Small intestine (tissue), 7 donors: ENCODE measurements at regions not wholly inside any gene's neighbourhood (a gene's known extent, or its start where the extent isn't known, plus 50 kb on each side); places are given as distances from the start of the nearest gene placed in this dataset.
A peak's percentile ranks its signal among the peaks of the same experiment; 100 is the strongest.

Experiments used
- DNase-seq, 2 donors: peaks; one replicate each; pipeline versions ENCODE4 v3.0.0 to v3.0.0-alpha.2; 2013
- FAIRE-seq: peaks from 2 replicates; lab custom pipeline; 2012; peaks lifted over from hg19 to GRCh38; lab: Jason Lieb, UNC
- H3K27ac ChIP-seq, 3 donors: one replicate each; pipeline ENCODE4 v1.5.1; 2013; ENCODE audit warnings: low read length in 2 of 3, mild to moderate bottlenecking in 2 of 3, control low read depth in 1 of 3, inconsistent platforms in 1 of 3, low read depth in 1 of 3, moderate library complexity in 1 of 3
- H3K27me3 ChIP-seq, 3 donors: one replicate each; pipeline ENCODE4 v1.6.1; 2013; ENCODE audit warnings: low read length in 3 of 3, inconsistent platforms in 1 of 3; ENCODE audit not compliant: control insufficient read depth in 3 of 3, insufficient read depth in 3 of 3
- H3K36me3 ChIP-seq, 3 donors: one replicate each; pipeline ENCODE4 v1.6.1; 2013; ENCODE audit warnings: low read length in 3 of 3, inconsistent platforms in 1 of 3, low read depth in 1 of 3, mild to moderate bottlenecking in 1 of 3, moderate library complexity in 1 of 3; ENCODE audit not compliant: control insufficient read depth in 3 of 3, insufficient read depth in 2 of 3
- H3K4me1 ChIP-seq, 3 donors: one replicate each; pipeline ENCODE4 v1.6.1; 2013; ENCODE audit warnings: low read length in 2 of 3, inconsistent platforms in 1 of 3, low read depth in 1 of 3, mild to moderate bottlenecking in 1 of 3, moderate library complexity in 1 of 3; ENCODE audit not compliant: control insufficient read depth in 3 of 3, insufficient read depth in 2 of 3
- H3K4me3 ChIP-seq, 3 donors: one replicate each; pipeline ENCODE4 v1.5.1; 2013; ENCODE audit warnings: low read length in 3 of 3, control low read depth in 1 of 3, inconsistent platforms in 1 of 3, low read depth in 1 of 3, mild to moderate bottlenecking in 1 of 3, moderate library complexity in 1 of 3
- H3K9me3 ChIP-seq, 2 donors: one replicate each; pipeline ENCODE4 v1.6.1; 2013; ENCODE audit warnings: low read depth in 1 of 2, low read length in 1 of 2; ENCODE audit not compliant: control insufficient read depth in 2 of 2, insufficient read depth in 1 of 2
- WGBS, 3 donors: extraction: QIAGEN DNeasy Blood & Tissue Kit; methylation state at CpG; one replicate each; pipeline ENCODE4 v1.1.7; 2013; 5-methylcytosine and 5-hydroxymethylcytosine counted together
- donor health status: healthy with polysubstance abuse.
- donor health status: control.
- donor health status: control.
- donor health status: Bipolar disorder and iron deficiency.
- donor health status: healthy.

DNA sequence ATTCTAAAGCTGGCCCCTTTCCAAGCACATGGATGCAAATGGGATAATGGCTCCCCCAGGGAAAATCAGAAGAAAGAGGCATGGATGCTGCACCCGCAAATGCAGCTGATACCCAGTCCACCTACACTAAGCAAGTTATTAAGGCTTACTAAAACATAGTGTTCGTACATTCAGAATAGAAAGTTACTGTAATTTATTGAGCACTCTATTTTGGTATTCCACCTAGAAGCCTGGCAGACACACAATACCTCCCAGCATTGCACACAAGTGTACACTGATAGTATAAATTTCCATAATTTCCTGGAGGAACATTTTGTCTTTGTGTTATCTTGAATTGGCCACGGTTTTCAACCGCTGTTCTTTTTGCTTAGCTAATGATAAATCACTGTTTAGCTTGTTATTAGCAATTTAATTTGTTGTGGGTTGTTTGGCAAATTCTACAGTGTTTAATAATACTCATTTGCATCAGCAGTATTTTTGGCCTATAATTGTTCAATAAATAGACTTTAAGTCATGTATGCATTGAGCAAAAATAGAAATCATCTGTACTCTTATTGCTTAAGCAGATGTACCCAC is 94.5 kb upstream of the MRI1 start:
- Histone ChIP-seq H3K27me3 (no peaks in the 10 kb centered on the region), H3K36me3 (no peaks in the 10 kb centered on the region), H3K4me3 (no peak overlapping the region), H3K27ac (no peak overlapping the region), H3K9me3 (peaks cover 2 to 7% of the 10 kb centered on the region in 2 donors), H3K4me1 (peaks cover 0 to 2% (median 0%) of the 10 kb centered on the region in 3 donors)
- DNase-seq, result no peak
- FAIRE-seq, result no peak
- 68 to 77% (median 74%) methylated on average over 4 of the region's 4 CpGs for WGBS, 3 donors

DNA sequence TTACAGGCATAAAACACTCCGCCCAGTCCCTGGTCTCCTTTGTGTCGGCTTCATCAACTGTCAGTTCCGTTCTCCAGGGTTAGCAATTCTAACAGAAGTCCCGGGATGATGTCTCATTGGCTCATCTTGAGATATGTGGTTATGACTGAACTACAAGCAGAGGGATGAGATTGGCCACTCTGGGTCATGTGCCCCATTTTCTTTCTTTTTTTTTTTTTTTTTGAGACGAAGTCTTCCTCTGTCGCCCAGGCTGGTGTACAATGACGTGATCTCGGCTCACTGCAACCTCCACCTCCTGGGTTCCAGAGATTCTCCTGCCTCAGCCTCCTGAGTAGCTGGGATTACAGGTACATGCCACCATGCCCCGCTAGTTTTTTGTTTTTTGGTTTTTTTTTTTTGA is 95.4 kb upstream of the MRI1 start:
- Histone ChIP-seq H3K4me1 (peaks cover 0 to 2% (median 0%) of the 10 kb centered on the region in 3 donors), H3K9me3 (peaks cover 2 to 7% of the 10 kb centered on the region in 2 donors), H3K36me3 (no peaks in the 10 kb centered on the region), H3K27ac (no peak overlapping the region), H3K27me3 (no peaks in the 10 kb centered on the region), H3K4me3 (no peak overlapping the region)
- no peak for FAIRE-seq
- WGBS, 3 donors, result 83 to 92% (median 88%) methylated on average over 9 of the region's 9 CpGs
- DNase-seq, result no peak

DNA sequence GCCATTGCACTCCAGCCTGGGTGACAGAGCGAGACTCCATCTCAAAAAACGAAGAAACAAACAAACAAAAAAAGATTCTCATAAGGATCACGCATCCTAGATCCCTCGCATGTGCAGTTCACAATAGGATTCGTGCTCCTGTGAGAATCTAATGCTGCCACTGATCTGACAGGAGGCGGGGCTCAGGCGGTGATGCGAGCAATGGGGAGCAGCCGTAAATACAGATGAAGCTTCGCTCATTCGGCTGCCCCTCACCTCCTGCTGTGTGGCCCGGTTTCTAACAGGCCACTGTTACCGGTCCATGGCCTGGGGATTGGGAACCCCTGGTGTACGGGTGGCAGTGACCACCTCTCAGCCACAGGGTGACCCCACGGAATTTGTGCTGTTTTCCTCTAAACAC is 98.2 kb upstream of the MRI1 start:
- FAIRE-seq (no peak), DNase-seq (no peak)
- H3K9me3 ChIP-seq, result no peaks in the 10 kb centered on the region
- no peak overlapping the region for H3K27ac ChIP-seq
- no peaks in the 10 kb centered on the region for H3K36me3 ChIP-seq
- no peaks in the 10 kb centered on the region for H3K27me3 ChIP-seq
- peaks cover 0 to 2% (median 0%) of the 10 kb centered on the region in 3 donors for H3K4me1 ChIP-seq
- H3K4me3 ChIP-seq, result no peak overlapping the region
- WGBS, 3 donors, result 64 to 85% (median 84%) methylated on average over 15 of the region's 15 CpGs

DNA sequence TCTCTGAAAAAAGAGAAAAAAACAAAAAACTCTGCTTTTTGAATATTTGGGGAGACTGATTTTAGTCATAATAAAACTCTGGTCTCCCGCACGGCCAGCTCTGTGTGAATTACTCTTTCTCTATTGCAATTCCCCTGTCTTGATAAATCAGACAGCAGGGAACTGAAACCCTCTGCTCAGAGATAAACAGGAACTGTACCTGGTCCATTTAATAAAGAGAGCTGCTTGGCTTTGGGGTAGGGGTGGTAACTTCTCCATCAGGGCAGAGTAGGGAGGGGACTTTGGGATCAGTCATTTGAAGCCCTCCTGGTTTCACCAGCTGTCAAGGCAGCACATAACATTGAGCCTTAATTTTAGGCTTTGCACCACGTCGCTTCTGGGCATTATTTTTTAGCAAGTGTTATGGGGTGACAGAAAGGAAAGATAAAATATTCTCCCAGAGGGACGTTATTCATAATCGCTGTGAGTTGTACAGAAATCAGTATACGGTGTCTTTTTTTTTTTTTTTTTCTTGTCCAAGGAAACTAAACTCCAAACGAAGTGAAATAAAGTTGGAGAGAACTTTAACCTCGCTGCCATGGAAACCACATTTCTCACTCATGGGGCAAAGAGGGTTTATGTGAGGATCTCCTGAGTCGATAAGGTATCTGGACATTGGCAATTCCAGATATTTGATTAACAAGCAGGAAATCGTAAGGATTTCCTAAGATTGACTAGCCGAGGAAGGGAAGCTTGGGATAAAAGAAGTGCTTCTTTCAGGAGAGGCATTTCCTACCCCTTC is 99.0 kb upstream of the MRI1 start:
- H3K27me3 ChIP-seq, result no peaks in the 10 kb centered on the region
- no peaks in the 10 kb centered on the region for H3K36me3 ChIP-seq
- H3K4me3 ChIP-seq, result no peak overlapping the region
- peaks cover 0 to 2% (median 0%) of the 10 kb centered on the region in 3 donors for H3K4me1 ChIP-seq
- H3K27ac ChIP-seq, result no peak overlapping the region
- DNase-seq (peak; percentile 73 to 88), FAIRE-seq (no peak)
- 10 to 45% (median 33%) methylated on average over 12 of the region's 12 CpGs for WGBS, 3 donors
- no peaks in the 10 kb centered on the region for H3K9me3 ChIP-seq

DNA sequence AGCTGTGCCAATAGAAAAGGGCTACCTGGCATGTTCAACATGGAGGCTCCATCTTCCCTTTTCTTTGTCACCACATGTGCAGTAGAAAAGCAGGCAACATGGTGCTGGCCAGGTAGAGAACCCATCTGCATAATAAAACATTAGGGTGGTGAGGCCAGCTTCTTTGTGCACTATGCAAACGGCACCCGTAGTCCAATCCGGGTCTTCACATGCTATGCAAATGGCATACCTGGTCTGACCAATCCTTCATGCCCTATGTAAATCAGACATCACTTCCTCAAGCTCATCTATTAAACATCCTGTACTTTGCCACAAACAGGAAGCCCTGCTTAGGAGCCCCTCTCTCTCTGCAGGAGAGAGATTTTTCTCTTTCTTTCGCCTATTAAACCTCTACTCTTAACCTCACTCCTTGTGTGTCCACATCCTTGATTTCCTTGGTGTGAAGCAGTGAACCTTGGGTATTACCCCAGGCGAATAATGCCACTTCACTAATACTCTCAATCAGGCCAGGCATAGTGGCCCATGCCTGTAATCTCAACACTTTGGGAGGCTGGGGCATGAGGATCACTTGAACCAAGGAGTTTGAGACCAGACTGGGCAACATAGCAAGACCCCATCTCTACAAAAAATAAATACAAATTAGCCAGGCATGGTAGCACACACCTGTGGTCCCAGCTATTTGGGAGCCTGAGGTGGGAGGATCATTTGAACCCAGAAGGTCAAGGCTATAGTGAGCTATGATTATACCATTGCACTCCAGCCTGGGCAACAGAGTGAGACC is 111.3 kb upstream of the MRI1 start:
- H3K9me3 ChIP-seq, result peaks cover 0 to 4% of the 10 kb centered on the region in 2 donors
- H3K27me3 ChIP-seq, result no peaks in the 10 kb centered on the region
- H3K4me1 ChIP-seq, result no peaks in the 10 kb centered on the region
- no peak overlapping the region for H3K27ac ChIP-seq
- no peak for DNase-seq
- WGBS, 3 donors, result 61 to 71% (median 64%) methylated on average over 5 of the region's 5 CpGs
- no peak overlapping the region for H3K4me3 ChIP-seq
- FAIRE-seq, result no peak
- H3K36me3 ChIP-seq, result no peaks in the 10 kb centered on the region

DNA sequence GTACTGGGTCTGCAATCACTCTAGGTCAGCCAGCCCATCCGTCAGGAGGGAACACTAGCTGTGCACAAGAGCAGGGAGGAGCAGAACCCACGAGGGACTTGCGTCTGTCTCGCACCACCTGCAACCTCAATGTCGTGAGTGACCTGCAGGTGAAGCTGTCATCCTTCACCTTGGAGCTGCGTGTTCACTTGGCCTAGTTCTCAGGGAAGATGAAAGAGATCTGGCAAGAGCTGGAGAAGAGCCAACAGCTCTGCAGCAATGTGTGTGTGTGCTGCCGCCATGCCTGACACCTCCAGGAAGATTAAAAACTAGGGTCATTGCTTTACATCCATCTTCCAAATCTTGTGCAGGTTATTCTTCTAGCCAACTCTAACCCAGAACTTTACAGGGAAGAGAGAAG is 117.6 kb upstream of the MRI1 start:
- Histone ChIP-seq H3K27me3 (peaks cover 0 to 3% (median 0%) of the 10 kb centered on the region in 3 donors), H3K9me3 (no peaks in the 10 kb centered on the region), H3K36me3 (no peaks in the 10 kb centered on the region), H3K27ac (no peak overlapping the region), H3K4me1 (no peaks in the 10 kb centered on the region), H3K4me3 (no peak overlapping the region)
- FAIRE-seq (no peak), DNase-seq (peak in 1 of 2 donors; percentile 28)
- WGBS, 3 donors, result 5 to 54% (median 32%) methylated on average over 7 of the region's 7 CpGs

DNA sequence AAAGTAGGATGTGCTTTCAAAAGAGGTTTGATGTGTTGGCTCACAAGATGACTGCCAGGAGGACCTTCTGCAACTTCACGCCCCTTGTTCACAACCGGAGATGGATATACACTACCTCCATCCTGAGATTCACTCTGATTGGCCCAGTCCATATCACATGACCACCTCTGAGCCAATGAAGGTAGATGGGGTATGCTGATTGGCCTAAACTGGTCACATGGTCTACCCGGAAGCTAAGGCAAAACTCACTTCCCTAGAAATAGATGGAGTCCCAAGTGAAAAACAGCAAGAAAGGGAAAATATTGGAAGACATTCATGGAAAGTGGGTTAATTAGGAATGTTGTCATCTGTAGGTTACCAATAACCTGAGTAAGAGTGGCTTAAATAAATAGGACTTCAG is 119.7 kb upstream of the MRI1 start:
- whole genome bisulfite sequencing, 3 donors, result 90 to 96% (median 96%) methylated on average over 3 of the region's 3 CpGs
- Histone ChIP-seq H3K36me3 (no peaks in the 10 kb centered on the region), H3K27ac (no peak overlapping the region), H3K9me3 (no peaks in the 10 kb centered on the region), H3K27me3 (peaks cover 0 to 3% (median 0%) of the 10 kb centered on the region in 3 donors), H3K4me1 (no peaks in the 10 kb centered on the region), H3K4me3 (no peak overlapping the region)
- DNase-seq (no peak), FAIRE-seq (no peak)

DNA sequence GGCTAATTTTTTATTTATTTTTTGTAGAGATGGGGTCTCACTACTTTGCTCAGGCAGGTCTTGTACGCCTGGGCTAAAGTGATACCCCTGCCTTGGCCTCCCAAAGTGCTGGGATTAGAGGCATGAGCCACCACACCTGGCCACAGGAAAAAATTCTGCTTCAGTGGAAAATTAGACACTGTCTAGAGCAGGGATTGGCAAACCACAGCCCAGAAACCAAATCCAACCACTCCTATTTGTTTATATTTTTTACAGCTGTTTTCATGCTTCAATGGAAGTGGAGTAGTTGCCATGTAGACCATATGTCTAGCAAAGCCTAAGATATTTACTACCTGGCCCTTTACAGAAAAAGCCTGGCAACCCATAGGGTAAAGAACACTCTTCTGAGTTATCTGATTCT is 123.7 kb upstream of the MRI1 start:
- no peaks in the 10 kb centered on the region for H3K4me1 ChIP-seq
- H3K27ac ChIP-seq, result no peak overlapping the region
- no peak for DNase-seq
- no peaks in the 10 kb centered on the region for H3K27me3 ChIP-seq
- no peak for FAIRE-seq
- H3K4me3 ChIP-seq, result no peak overlapping the region
- WGBS, 3 donors, result 65 to 92% (median 81%) methylated on average over 1 of the region's 1 CpG
- H3K9me3 ChIP-seq, result peaks cover 0 to 4% of the 10 kb centered on the region in 2 donors
- no peaks in the 10 kb centered on the region for H3K36me3 ChIP-seq
